ENCODE measurements at regions not wholly inside any gene's neighbourhood (a gene's known extent, or its start where the extent isn't known, plus 50 kb on each side); places are given as distances from the start of the nearest gene placed in this dataset.

GRCh38 chr10:17523917-17524316, 69.5 kb upstream of the ST8SIA6 start:
- TF ChIP-seq HNRNPL (IDR thresholded peaks at IDR 0.05; ENCODE audit: low read depth, low read length) = no peak
- no peak for TF ChIP-seq TAF15 (IDR thresholded peaks at IDR 0.05; ENCODE audit: low read depth, low read length)
- TF ChIP-seq GABPA (tag; conservative IDR thresholded peaks at IDR 0.05; ENCODE audit: low read depth) = no peak
- no peak for TF ChIP-seq POLR2A (conservative IDR thresholded peaks at IDR 0.05)

Measured in K562 (cell line).